ENCODE measurements at regions not wholly inside any gene's neighbourhood (a gene's known extent, or its start where the extent isn't known, plus 50 kb on each side); places are given as distances from the start of the nearest gene placed in this dataset.

DNA sequence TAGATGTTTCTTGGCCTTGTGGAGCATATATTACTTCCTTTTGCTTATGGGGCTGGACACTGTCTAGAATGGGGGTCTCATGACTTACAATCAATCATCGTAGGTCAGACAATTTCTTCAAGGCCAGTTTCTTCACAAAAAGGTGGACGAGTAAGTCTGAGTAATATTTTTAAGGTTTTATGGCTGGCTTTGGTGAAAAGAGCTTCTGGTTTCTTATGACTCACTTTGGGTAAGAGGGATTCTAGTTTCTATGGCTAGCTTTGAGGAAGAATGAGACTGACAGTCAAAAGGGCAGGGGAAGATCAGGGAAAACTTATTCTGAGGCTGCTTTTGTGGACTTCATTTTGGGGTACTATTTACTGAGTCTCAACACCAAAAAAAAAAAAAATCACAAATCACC, 2067.2 kb upstream of the C9orf72 start:
- intact Hi-C loops (cut with DNase I): no loop called here
- DNase-seq (ENCODE audit: missing footprints): no peak
- no peak for ATAC-seq

DNA sequence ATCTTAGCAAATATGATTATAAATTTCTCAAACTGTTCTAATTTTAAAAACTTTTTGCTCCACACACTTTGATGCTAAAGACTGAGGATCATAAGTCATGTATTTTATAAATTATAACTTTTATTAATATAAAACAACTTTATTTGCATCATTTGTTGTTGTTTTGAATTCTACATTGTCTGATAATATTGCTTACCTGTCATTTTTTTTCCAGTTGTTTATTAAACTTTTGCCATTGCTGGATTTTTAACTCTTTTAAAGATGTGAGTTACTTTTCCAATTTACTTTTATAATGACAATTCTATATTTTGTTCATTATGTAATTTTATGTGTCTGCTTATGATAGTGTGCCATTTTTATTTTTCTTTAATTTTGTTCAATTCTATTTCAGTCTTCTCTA, 2071.2 kb upstream of the C9orf72 start:
- intact Hi-C loops (cut with DNase I): no loop called here
- no peak for DNase-seq (ENCODE audit: missing footprints)
- no peak for ATAC-seq

DNA sequence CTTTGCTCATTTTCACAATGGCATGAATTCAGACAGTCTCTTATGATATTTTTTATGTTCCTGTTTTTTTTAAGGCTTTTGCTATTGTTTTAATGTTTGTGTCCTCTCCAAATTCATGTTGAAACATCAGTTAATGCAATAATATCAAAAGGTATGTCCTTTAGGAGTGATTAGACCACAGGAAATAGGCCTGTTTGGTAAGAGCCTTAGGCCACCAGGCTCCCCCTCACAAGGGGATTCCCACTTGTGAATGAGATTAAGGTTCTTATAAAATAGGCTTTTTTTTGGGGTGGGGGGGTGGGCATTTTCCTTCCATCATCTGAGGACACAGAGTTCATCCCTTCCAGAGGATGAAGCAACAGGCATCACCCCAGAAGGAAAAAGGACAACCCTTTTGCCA, 2074.2 kb upstream of the C9orf72 start:
- intact Hi-C loops (cut with DNase I): no loop called here
- DNase-seq (ENCODE audit: missing footprints) (no peak), ATAC-seq (no peak)

DNA sequence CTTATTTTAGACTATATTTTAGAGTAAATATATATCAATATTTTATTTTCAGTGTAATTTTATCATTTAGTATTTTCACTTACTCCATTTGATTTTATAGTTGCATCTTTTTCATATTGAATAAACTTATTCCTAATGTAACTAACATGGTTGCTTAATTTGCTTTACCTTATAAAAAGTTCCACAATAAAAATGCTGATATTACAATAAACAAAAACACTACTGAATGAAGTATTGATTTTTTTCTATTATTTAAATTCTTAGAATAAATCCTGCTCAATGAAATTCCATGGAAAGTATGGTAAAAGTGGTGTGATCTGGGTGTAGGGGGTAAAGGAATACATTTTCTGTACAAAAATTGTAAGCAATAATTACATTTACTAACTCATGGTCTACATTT, 2074.9 kb upstream of the C9orf72 start:
- DNase-seq (ENCODE audit: missing footprints): no peak
- intact Hi-C loops (cut with DNase I): no loop called here
- no peak for ATAC-seq

DNA sequence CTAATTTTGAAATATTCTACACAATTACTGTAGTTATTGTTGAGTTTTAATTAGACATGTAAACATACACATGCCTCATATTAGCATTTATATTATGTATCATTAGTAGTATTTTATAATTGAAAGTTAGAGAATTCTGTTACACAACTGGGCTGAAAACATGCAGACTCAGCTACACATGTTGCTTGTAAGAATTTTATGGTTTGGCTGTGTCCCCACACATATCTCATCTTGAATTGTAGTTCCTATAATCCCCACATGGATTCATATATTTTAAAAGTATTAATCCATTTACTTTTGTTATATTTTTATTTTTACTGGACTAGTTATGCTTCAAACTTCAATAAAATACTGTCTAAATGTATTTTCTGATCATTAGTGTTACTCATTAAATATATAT, 2075.3 kb upstream of the C9orf72 start:
- DNase-seq (ENCODE audit: missing footprints) (no peak), ATAC-seq (no peak)
- intact Hi-C loops (cut with DNase I): no loop called here

DNA sequence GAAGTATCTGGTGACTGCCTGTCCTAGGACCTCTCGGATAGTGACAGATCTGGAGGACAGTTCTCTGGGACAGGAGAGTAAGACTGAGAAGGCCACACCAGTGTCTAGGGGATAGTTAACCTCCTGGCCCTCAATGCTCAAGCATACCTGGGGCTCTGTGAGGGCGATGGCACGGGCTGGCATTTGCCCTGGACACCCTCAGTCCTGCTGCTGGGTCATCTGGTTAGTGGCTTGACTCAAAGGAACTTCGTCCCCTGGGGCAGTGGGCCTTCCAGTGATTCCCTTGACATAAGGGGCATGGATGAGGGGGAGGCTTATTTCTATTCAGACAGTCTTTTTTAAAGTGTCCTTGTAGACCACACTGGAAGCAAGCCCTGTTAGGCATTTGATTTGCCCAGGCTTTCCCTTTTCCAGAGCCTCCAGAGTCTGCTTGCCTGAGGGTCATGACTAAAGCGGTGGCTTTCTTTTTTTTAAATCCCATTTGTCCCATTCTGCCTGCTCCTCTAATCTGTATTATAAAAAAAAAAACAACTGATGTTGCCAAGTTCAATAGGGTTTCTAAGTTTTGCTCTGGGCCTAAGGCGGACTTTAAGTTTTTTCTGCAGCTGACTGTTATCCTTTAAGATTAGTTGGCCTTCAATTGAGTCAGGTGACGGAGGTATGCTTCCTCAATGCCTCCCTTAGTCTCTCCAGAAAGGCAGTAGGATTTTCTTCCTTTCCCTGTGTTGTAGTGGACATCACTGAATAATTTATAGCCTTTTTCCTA, 2083.5 kb upstream of the C9orf72 start:
- ATAC-seq: no peak
- intact Hi-C loops (cut with DNase I): no loop called here
- peak; percentile 35 for DNase-seq (ENCODE audit: missing footprints)

DNA sequence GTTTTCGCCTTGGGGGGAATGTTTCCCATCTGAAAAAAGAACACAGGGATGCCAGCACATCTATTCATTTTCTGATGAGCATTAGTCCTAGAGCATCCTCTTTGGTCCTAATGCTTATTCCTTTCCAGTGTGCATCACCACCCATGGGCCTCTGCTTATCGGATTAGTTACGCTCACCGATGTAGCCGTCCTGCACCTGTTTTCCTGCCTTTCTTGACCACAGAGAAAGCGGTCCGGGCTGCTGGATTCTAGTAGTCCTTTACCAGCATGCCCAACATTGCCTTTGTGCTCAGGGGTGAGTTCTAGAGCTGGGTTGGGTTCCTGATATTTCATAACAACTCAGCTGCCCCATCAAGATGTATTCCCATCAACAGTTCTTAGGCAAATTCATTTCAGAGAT, 2084.5 kb upstream of the C9orf72 start:
- no peak for ATAC-seq
- no peak for DNase-seq (ENCODE audit: missing footprints)
- intact Hi-C loops (cut with DNase I): no loop called here

DNA sequence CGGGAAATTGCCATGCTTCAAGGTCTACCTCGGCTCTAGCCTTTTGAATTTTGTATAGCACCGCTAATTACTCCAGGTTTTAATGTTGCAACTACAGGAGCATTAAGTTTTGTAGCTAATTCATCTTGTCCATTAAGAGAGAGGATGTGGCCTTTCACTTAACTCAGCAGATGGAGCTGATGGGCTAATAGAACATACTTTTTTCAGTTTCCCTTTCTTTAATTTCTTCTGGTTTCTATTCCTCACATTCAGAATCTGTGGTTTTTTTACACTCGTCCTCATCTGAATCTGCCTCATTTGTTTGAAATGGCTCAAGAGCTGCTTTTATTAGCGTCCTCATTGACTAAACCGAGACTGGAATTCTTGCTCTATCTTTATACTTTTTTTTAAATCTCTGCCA, 2085.7 kb upstream of the C9orf72 start:
- intact Hi-C loops (cut with DNase I): no loop called here
- ATAC-seq (no peak), DNase-seq (ENCODE audit: missing footprints) (no peak)

DNA sequence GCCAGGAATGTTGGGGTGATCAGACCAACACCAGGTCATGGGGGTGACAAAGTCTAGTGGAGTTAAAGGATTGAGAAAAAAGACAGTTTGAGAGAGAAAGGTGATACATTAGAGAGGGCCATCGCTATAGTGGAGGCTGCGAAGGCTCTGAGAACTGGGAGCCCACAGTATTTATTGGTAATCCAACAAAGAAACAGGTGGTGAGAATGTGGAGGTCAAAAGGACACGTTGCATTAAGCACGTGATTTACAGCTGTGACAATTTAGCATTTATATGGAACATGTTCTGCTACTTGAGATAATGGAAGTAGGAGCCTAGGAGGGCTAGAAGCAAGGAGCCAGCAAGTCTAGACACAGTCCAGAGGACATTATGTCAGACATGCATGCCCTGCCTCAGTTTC, 2086.5 kb upstream of the C9orf72 start:
- DNase-seq (ENCODE audit: missing footprints) (no peak), ATAC-seq (no peak)
- intact Hi-C loops (cut with DNase I): no loop called here

DNA sequence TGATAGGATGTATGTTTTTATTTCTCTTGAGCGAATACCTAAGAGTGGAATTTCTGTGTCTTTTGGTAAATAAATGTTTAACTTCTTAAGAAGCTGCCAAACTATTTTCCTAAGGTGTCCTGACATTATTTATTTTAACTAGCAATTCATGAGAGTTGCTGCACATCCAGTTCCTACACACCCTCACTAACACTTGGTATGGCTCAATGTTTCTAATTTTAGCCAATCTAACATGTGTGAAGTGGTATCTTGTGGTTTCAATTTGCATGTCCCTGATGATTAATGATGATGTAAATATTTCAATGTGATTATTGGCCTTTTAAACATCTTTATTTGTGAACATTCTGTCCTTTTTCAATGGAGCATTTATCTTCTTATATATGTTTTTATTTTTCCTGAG, 2095.5 kb upstream of the C9orf72 start:
- intact Hi-C loops (cut with DNase I): no loop called here
- no peak for DNase-seq (ENCODE audit: missing footprints)
- ATAC-seq: no peak

DNA sequence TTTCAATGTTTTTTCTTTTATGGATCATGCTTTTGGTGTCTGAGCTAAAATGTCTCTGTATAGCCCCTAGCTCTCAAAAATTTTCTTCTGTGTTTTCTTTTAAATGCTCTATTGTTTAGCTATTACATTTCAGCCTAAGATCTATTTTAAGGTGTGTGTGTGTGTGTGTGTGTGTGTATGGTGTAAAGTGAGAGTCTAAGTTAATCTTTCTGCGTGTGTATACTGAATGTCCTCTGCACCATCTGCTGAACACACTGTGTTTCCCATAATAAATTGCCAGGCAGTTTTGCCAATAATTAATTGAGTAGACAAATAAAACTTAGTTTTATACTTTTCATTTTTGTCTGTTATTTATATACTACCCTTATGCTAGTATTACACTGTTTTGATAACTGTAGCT, 2096.3 kb upstream of the C9orf72 start:
- intact Hi-C loops (cut with DNase I): no loop called here
- ATAC-seq (no peak), DNase-seq (ENCODE audit: missing footprints) (no peak)

DNA sequence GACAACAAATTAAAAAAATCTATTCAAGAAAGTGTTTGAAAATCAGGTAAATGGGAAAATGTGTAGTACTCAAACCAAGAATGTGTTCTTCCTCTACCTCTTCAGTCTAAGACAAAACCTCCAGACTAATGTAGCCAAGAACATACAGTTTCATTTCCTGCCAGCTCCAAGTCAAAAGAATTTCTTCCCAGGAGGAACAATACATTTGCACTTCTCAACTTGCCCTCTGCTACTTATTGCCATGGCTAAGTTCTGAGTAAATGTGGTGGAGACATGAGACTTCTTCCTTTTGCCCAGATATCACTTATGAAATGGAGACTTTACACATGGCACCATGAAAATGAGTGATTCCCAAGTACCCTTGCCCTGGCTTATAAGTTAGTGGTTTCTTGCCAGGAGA, 2112.2 kb upstream of the C9orf72 start:
- intact Hi-C loops (cut with DNase I): no loop called here

DNA sequence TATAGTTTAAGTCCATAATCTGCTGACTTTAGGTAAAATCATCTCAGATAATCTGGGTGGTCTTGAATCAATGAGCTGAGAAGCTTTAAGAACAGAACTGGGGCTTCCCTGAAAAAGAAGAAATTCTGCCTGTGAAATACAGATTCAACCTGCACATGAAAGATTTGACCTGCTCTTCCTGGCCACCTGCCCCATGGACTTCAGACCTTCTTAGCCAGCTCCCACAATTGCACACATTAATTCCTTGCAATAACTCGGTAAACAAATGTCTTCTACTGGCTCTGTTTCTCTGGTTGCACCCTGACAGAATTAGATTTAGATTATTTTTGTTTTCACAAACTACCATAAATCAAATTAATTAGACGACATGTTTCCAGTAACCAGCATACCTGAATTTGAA, 2117.9 kb upstream of the C9orf72 start:
- intact Hi-C loops (cut with DNase I): no loop called here

More for the DNA sequence above, 2112.2 kb upstream of the C9orf72 start:
- ATAC-seq (no peak), DNase-seq (ENCODE audit: missing footprints) (no peak)

DNA sequence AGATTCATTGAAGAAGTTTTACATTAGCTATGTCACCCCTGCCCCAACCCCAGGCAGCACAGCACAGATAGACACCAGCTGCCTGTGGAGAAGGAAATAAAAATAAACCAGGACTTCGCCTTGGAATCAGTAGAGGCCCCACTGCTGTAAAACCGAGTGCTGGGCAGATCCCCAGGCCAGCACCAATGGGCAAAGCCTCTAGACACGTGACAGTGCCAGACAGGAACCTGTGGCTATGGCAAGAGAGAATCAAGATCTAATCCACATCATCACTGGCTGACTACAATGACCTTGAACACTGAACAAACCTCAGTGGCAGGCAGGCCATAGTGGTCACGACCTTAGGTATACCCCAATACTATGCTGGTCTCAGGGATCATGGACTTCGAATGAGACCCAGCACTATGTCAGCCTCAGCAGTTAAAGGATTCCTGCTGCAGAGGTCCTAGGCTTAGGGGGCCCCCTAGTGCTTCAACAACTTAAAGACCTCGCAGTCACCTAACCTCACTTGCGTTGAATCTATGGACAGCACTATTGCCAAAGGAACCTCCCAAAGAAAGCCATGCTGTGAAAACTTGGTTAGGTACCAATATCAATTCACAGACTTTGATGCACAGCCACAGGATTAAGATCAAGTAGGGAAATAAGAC, 2118.6 kb upstream of the C9orf72 start:
- DNase-seq (ENCODE audit: missing footprints) (peak; percentile 11), ATAC-seq (no peak)
- intact Hi-C loops (cut with DNase I): no loop called here

More for the DNA sequence above, 2117.9 kb upstream of the C9orf72 start:
- DNase-seq (ENCODE audit: missing footprints) (no peak), ATAC-seq (no peak)

DNA sequence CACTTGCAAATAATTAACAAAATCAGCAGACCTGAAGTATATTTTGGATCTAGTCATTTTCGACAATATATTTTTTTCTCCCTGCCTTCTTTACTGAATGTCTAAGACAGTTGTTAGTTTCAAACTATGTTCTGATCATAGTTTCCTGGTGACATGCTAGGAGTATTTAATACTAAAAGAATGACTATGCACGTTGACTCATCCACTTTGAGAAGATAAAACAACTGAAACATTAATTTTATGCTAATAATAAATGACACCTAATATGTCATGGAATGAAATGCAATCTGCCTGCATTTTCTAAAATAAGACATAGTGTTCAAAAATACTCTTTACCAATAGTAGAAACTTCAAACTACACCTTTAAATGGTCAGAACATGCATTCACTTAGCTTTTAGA, 2123.7 kb upstream of the C9orf72 start:
- no peak for ATAC-seq
- no peak for DNase-seq (ENCODE audit: missing footprints)
- intact Hi-C loops (cut with DNase I): no loop called here

DNA sequence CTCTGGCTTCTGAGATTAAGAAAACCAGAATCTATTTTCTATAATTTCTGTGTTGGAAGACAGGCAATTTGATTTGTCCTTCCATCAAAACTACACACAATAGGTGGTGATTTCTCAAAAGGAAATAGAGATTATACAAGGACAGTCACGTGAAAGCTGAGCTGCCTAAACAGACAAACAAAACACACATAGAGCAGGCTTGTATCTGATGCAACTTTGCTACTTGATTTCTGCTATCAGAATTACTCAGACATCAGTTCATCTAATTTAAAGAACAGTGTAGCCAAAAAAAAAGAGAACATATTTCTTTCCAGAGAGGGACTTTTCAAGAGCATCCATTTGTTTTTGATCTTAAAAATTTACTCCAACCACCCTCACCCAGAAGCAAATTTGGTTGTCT, 2128.3 kb upstream of the C9orf72 start:
- no peak for ATAC-seq
- intact Hi-C loops (cut with DNase I): no loop called here
- no peak for DNase-seq (ENCODE audit: missing footprints)

DNA sequence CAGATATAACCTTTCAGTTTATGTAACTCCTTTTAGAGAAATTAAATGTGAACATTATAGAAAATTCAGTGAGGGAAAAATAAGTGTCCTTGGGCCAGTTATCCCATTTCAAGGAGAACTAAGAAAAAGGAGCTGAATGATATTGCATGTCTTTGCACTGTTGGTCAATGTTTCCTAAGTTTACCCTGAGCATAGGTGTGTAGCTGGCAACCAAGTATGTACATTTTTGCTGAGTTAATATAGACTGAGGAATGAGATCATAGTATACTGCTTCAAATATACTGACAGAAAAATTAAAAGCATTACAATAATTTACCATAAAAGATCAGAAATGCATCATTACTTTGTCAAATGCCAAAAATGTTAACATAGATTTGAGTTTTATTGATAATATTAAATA, 2128.7 kb upstream of the C9orf72 start:
- DNase-seq (ENCODE audit: missing footprints) (no peak), ATAC-seq (no peak)
- intact Hi-C loops (cut with DNase I): no loop called here

DNA sequence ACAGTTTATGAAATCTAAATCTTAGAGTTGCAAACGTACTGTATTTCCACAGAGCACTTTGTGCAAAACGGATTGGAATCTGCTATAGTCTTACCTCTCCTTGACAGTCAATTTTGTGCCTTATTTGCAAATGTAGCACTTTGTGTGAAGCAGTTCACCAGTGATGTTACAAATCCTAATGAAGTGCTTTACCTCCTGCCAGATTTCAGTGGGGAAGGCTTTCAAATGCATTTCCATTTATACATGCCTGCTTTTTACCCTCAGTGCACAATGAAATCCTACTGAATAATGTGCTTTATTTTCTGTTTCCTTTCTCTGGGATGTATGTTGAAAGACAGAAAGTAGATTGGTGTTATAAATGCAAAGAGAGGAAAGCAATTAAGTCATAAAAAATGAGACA, 2141.6 kb upstream of the C9orf72 start:
- DNase-seq (ENCODE audit: missing footprints) (no peak), ATAC-seq (no peak)
- intact Hi-C loops (cut with DNase I): no loop called here

DNA sequence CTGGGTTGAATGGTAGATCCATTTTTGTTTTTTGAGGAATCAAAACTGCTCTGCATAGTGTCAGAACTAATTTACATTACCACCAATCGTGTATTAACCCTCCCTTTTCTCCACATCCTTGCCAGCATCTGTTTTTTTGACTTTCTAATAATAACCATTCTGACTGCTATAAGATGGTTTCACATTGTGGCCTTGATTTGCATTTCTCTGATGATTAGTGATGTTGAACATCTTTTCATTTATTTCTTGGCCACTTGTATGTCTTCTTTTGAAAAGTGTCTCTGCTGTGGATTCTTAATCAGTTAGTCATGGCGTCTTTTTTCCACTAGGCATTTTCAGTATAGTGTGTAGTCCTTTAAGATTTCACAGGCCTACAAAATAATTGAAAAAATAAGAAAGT, 2144.3 kb upstream of the C9orf72 start:
- DNase-seq (ENCODE audit: missing footprints): no peak
- ATAC-seq: no peak
- intact Hi-C loops (cut with DNase I): no loop called here

DNA sequence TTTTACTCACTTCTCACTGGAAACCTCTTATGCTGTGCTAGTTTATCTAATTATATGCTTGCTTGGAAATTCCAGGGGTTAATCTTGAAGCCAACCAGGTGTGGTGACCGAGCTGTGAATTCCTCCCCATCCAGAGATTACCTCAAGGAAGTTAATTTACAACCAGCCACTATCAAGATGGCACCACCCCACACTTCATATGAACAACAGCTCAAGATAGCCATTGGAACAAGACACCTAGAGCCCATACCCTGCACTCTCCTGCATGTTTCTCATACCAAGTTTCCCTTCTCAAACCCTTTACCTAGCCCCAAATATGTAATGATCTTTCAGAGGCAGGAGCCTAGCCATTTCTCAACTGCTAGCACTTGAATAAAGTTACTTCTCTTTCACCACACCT, 2156.9 kb upstream of the C9orf72 start:
- DNase-seq (ENCODE audit: missing footprints): no peak
- ATAC-seq: no peak
- intact Hi-C loops (cut with DNase I): no loop called here

DNA sequence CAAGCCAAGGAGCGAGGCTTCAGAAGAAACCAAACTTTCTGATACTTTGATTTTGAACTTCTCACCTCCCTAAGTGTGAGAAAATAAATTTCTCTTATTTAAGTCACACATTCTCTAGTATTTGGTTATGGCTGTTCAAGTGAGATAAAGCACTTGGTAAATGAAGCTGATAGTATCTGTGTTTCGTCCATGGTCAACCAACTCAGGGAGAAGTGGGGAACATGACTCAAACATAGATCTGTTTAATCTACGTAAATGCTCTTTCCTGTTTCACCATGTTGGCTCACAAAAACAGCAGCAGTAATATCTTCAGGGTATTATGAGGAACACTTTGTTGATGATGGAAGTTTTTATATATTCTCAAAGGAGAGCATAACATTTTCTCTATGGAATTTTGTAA, 2167.2 kb upstream of the C9orf72 start:
- no peak for ATAC-seq
- intact Hi-C loops (cut with DNase I): no loop called here

More for the DNA sequence above, 2167.2 kb upstream of the C9orf72 start:
- no peak for DNase-seq (ENCODE audit: missing footprints)

Data from Right ventricle myocardium inferior (tissue), 1 donor.